ENCODE measurements at regions not wholly inside any gene's neighbourhood (a gene's known extent, or its start where the extent isn't known, plus 50 kb on each side); places are given as distances from the start of the nearest gene placed in this dataset.

GRCh38 chr11:122170815-122171475 lies 54.9 kb upstream of the BLID start:
- Histone ChIP-seq H3K4me2 (peak overlapping the region; percentile 10; the same call in 1 of the 3 replicates), H3K4me1 (peaks cover 73% of the 10 kb centered on the region), H3K4me3 (no peak overlapping the region), H3K27ac (peak overlapping the region; percentile 36 to 77; a peak in 5 of 6 replicates), H3K9me3 (no peaks in the 10 kb centered on the region)
- FAIRE-seq (no peak), ATAC-seq (peak; percentile 76 to 93), DNase-seq (ENCODE audit: low read depth in 1 of 2, low spot score in 1 of 2) (peak in 1 of 2 experiments; percentile 56)
- WGBS (ENCODE audit: missing lambda C conversion rate): 41% methylated on average over 3 of the region's 3 CpGs
- POLR2A ChIA-PET: no interaction called here
- TF ChIP-seq JUNB (IDR thresholded peaks at IDR 0.05) (peak; percentile 58; the same call in 1 of the 2 replicates), MAX (IDR thresholded peaks at IDR 0.05) (0 out of 2 replicates have a peak, but pooled peaks have one; percentile 20), GATA3 (IDR thresholded peaks at IDR 0.05; ENCODE audit: borderline replicate concordance) (peak; percentile 50; the same call in 1 of the 2 replicates), JUN (IDR thresholded peaks at IDR 0.05) (0 out of 5 replicates have a peak, but pooled peaks of 1 of the 2 experiments have one; percentile 22), ESRRA (IDR thresholded peaks at IDR 0.05; ENCODE audit: borderline replicate concordance, low read length) (no peak), FOSL2 (IDR thresholded peaks at IDR 0.05) (0 out of 2 replicates have a peak, but pooled peaks have one; percentile 21), FOSL2 (CRISPR knock-in tag; IDR thresholded peaks at IDR 0.05) (peak; percentile 50)
- CTCF ChIA-PET: no interaction called here

- Histone ChIP-seq H3K9me3 (no peaks in the 10 kb centered on the region), H3K4me2 (peak overlapping the region; percentile 42; the same call in 2 of the 3 replicates), H3K4me1 (peaks cover 71% of the 10 kb centered on the region), H3K4me3 (no peak overlapping the region), H3K27ac (no peak overlapping the region; a peak in 1 of 6 replicates)
- ChIA-PET POLR2A (no interaction called here), CTCF (no interaction called here)
- ATAC-seq: no peak
- no peak for DNase-seq (ENCODE audit: low read depth in 1 of 2, low spot score in 1 of 2)
- TF ChIP-seq BHLHE40 (IDR thresholded peaks at IDR 0.05; ENCODE audit: low read depth, low read length): no peak
- no peak for TF ChIP-seq ZC3H11A (IDR thresholded peaks at IDR 0.05)
- no peak for TF ChIP-seq FOXS1 (CRISPR knock-in tag; IDR thresholded peaks at IDR 0.05)
- no peak for TF ChIP-seq CHD4 (IDR thresholded peaks at IDR 0.05; ENCODE audit: borderline replicate concordance)
- TF ChIP-seq RARB (CRISPR knock-in tag; IDR thresholded peaks at IDR 0.05): no peak
- TF ChIP-seq RFX5 (IDR thresholded peaks at IDR 0.05): no peak
- TF ChIP-seq MAZ (IDR thresholded peaks at IDR 0.05; ENCODE audit: borderline replicate concordance, low read depth, low read length): no peak
- TF ChIP-seq FOSB (CRISPR knock-in tag; IDR thresholded peaks at IDR 0.05): no peak
- TF ChIP-seq USF2 (IDR thresholded peaks at IDR 0.05): no peak
- no peak for TF ChIP-seq EHMT2 (IDR thresholded peaks at IDR 0.05; ENCODE audit: low read depth)
- TF ChIP-seq HES2 (IDR thresholded peaks at IDR 0.05): no peak
- TF ChIP-seq MAX (IDR thresholded peaks at IDR 0.05): no peak
- no peak for TF ChIP-seq CBX8 (IDR thresholded peaks at IDR 0.05)
- TF ChIP-seq CHD2 (IDR thresholded peaks at IDR 0.05; ENCODE audit: low read length, partially characterized antibody): no peak
- TF ChIP-seq HOXA7 (CRISPR knock-in tag; IDR thresholded peaks at IDR 0.05): no peak
- TF ChIP-seq NFE2L2 (conservative IDR thresholded peaks at IDR 0.05; ENCODE audit: low read length): no peak
- TF ChIP-seq JUNB (IDR thresholded peaks at IDR 0.05): no peak
- TF ChIP-seq FOSL2 (IDR thresholded peaks at IDR 0.05): no peak
- no peak for TF ChIP-seq FOSL2 (CRISPR knock-in tag; IDR thresholded peaks at IDR 0.05)
- FAIRE-seq: no peak
- 55% methylated on average over 3 of the region's 3 CpGs for WGBS (ENCODE audit: missing lambda C conversion rate)
Measured at GRCh38 chr11:122168218-122168617, 52.2 kb upstream of the BLID start.

GRCh38 chr11:122167100-122167499 lies 51.1 kb upstream of the BLID start:
- Histone ChIP-seq H3K4me1 (peaks cover 73% of the 10 kb centered on the region), H3K4me2 (peak overlapping the region; percentile 6; the same call in 1 of the 3 replicates), H3K9me3 (no peaks in the 10 kb centered on the region), H3K27ac (peak overlapping the region in 1 of 2 experiments; percentile 64; a peak in 3 of 6 replicates), H3K4me3 (no peak overlapping the region)
- ChIA-PET CTCF (interaction anchor here (1.0 to 1.9 kb wide), 2 partner anchors 22 to 36 kb away, joined by 3 to 7 read pairs; no protein-coding TSS in a partner anchor), POLR2A (no interaction called here)
- TF ChIP-seq RARB (CRISPR knock-in tag; IDR thresholded peaks at IDR 0.05) (no peak), MAX (IDR thresholded peaks at IDR 0.05) (no peak), MAFK (IDR thresholded peaks at IDR 0.05; ENCODE audit: partially characterized antibody) (peak; percentile 61), FOXS1 (CRISPR knock-in tag; IDR thresholded peaks at IDR 0.05) (no peak), ZC3H11A (IDR thresholded peaks at IDR 0.05) (no peak), CHD4 (IDR thresholded peaks at IDR 0.05; ENCODE audit: borderline replicate concordance) (no peak)
- DNase-seq (ENCODE audit: low read depth in 1 of 2, low spot score in 1 of 2): no peak
- 56% methylated on average over 3 of the region's 3 CpGs for WGBS (ENCODE audit: missing lambda C conversion rate)
- ATAC-seq: no peak
- no peak for FAIRE-seq

Measured in A549 (cell line).